ENCODE measurements at regions not wholly inside any gene's neighbourhood (a gene's known extent, or its start where the extent isn't known, plus 50 kb on each side); places are given as distances from the start of the nearest gene placed in this dataset.

DNA sequence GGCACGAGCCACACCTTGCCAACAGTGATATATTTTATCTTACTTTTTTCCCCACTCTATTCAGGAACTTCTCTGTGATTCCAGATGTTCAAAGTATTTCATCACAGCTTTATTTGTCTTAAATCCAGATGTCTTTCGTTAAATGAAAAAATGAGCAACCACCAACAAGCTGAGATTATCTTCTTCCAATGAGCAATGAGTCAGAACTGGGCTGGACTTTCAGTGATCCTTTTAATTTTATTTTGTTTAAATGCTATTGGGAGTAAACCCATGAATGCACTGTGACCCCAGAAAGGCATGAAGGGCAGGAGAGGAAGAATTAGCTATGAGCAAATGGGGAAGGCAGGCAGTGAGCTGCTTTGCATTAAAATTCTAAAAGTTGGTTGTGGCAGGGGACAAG lies 77.6 kb upstream of the IMMP2L start:
- Histone ChIP-seq H3K27ac (ENCODE audit: low read length) (no peak overlapping the region), H3K4me2 (ENCODE audit: low read length) (no peak overlapping the region), H3K79me2 (replicated peaks; ENCODE audit: insufficient read depth, low read length) (no peaks in the 10 kb centered on the region), H3K9me3 (ENCODE audit: low read length) (no peaks in the 10 kb centered on the region), H3F3A (ENCODE audit: insufficient read depth, low read length, poor library complexity, severe bottlenecking) (no peaks in the 10 kb centered on the region), H3K4me3 (ENCODE audit: low read length) (no peak overlapping the region), H3K36me3 (ENCODE audit: insufficient read depth, low read length) (no peaks in the 10 kb centered on the region), H3K9ac (ENCODE audit: low read length) (no peak overlapping the region), H3K9me2 (ENCODE audit: insufficient read depth, low read length) (no peaks in the 10 kb centered on the region), H2AFZ (ENCODE audit: low read depth, low read length) (no peak overlapping the region), H3K27me3 (ENCODE audit: insufficient read depth, low read depth, low read length) (no peaks in the 10 kb centered on the region), H4K20me1 (ENCODE audit: insufficient read depth) (no peaks in the 10 kb centered on the region)
- TF ChIP-seq EZH2 (IDR thresholded peaks at IDR 0.05; ENCODE audit: borderline replicate concordance, insufficient read depth, low read length, poor library complexity, severe bottlenecking) (no peak), CTCF (IDR thresholded peaks at IDR 0.05; ENCODE audit: poor library complexity, severe bottlenecking) (no peak), SMC3 (conservative IDR thresholded peaks at IDR 0.05; ENCODE audit: poor library complexity) (no peak), MXI1 (conservative IDR thresholded peaks at IDR 0.05; ENCODE audit: poor library complexity, severe bottlenecking) (no peak), TAF1 (IDR thresholded peaks at IDR 0.05; ENCODE audit: low read depth) (no peak), REST (IDR thresholded peaks at IDR 0.05; ENCODE audit: borderline replicate concordance) (no peak), POLR2AphosphoS5 (IDR thresholded peaks at IDR 0.05) (no peak), EP300 (conservative IDR thresholded peaks at IDR 0.05; ENCODE audit: poor library complexity, severe bottlenecking) (no peak), RAD21 (conservative IDR thresholded peaks at IDR 0.05) (no peak)

GRCh38 chr7:111638078-111638477 lies 75.8 kb upstream of the IMMP2L start:
- H3K9me2 ChIP-seq (ENCODE audit: insufficient read depth, low read length), result no peaks in the 10 kb centered on the region
- H2AFZ ChIP-seq (ENCODE audit: low read depth, low read length), result no peak overlapping the region
- H3K27ac ChIP-seq (ENCODE audit: low read length), result no peak overlapping the region
- no peak overlapping the region for H3K9ac ChIP-seq (ENCODE audit: low read length)
- H3K9me3 ChIP-seq (ENCODE audit: low read length), result no peaks in the 10 kb centered on the region
- H3K36me3 ChIP-seq (ENCODE audit: insufficient read depth, low read length), result no peaks in the 10 kb centered on the region
- H3K27me3 ChIP-seq (ENCODE audit: insufficient read depth, low read depth, low read length), result no peaks in the 10 kb centered on the region
- no peak for TF ChIP-seq RAD21 (conservative IDR thresholded peaks at IDR 0.05)
- no peak for TF ChIP-seq MXI1 (conservative IDR thresholded peaks at IDR 0.05; ENCODE audit: poor library complexity, severe bottlenecking)
- TF ChIP-seq REST (IDR thresholded peaks at IDR 0.05; ENCODE audit: borderline replicate concordance), result no peak
- TF ChIP-seq EP300 (conservative IDR thresholded peaks at IDR 0.05; ENCODE audit: poor library complexity, severe bottlenecking), result no peak
- no peak for TF ChIP-seq SMC3 (conservative IDR thresholded peaks at IDR 0.05; ENCODE audit: poor library complexity)
- no peak for TF ChIP-seq CTCF (IDR thresholded peaks at IDR 0.05; ENCODE audit: poor library complexity, severe bottlenecking)
- TF ChIP-seq EZH2 (IDR thresholded peaks at IDR 0.05; ENCODE audit: borderline replicate concordance, insufficient read depth, low read length, poor library complexity, severe bottlenecking), result no peak
- no peak for TF ChIP-seq POLR2AphosphoS5 (IDR thresholded peaks at IDR 0.05)
- no peak for TF ChIP-seq TAF1 (IDR thresholded peaks at IDR 0.05; ENCODE audit: low read depth)
- no peaks in the 10 kb centered on the region for H4K20me1 ChIP-seq (ENCODE audit: insufficient read depth)
- no peak overlapping the region for H3K4me3 ChIP-seq (ENCODE audit: low read length)
- no peak overlapping the region for H3K4me2 ChIP-seq (ENCODE audit: low read length)
- no peaks in the 10 kb centered on the region for H3K79me2 ChIP-seq (replicated peaks; ENCODE audit: insufficient read depth, low read length)
- H3F3A ChIP-seq (ENCODE audit: insufficient read depth, low read length, poor library complexity, severe bottlenecking), result no peaks in the 10 kb centered on the region
